Mesothelial cell of epicardium (in vitro differentiated cells): ENCODE measurements at regions not wholly inside any gene's neighbourhood (a gene's known extent, or its start where the extent isn't known, plus 50 kb on each side); places are given as distances from the start of the nearest gene placed in this dataset.
"Not testable (repeated sequence)": the region's sequence is repeated elsewhere in the genome, so short reads cannot be mapped to it uniquely, and the experiment has no call there.

Experiments used
- DNase-seq, 2 experiments: peaks; one replicate each; pipeline ENCODE4 v3.0.0; 2021; ENCODE audit warnings: low spot score in 2 of 2; ENCODE audit not compliant: unreplicated experiment in 2 of 2
- H3K27ac Mint-ChIP-seq: 2 replicates; pipeline ENCODE4 v1.8.0; 2021; ENCODE audit warnings: mixed read lengths
- H3K27me3 Mint-ChIP-seq: 2 replicates; pipeline ENCODE4 v1.8.0; 2021; ENCODE audit warnings: low read depth, mixed read lengths
- H3K36me3 Mint-ChIP-seq: 2 replicates; pipeline ENCODE4 v1.8.0; 2021; ENCODE audit warnings: mixed read lengths
- H3K4me1 Mint-ChIP-seq: 2 replicates; pipeline ENCODE4 v1.8.0; 2021; ENCODE audit warnings: mixed read lengths
- H3K4me3 Mint-ChIP-seq: 2 replicates; pipeline ENCODE4 v1.8.0; 2021; ENCODE audit warnings: mild to moderate bottlenecking, moderate library complexity, mixed read lengths
- H3K9me3 Mint-ChIP-seq: 2 replicates; pipeline ENCODE4 v1.8.0; 2021; ENCODE audit warnings: mixed read lengths
- CTCF ChIP-seq: fragments of 200-600 bp; sonication (generic); IDR thresholded peaks from one replicate; pipeline ENCODE4 v1.5.0; 2021; ENCODE audit warnings: antibody characterized with exemption; ENCODE audit not compliant: unreplicated experiment

GRCh38 chr5:143634689-143635088 is 177.3 kb upstream of the HMHB1 start:
- Mint-ChIP-seq H3K9me3 (no peaks in the 10 kb centered on the region), H3K27ac (no peak overlapping the region), H3K27me3 (no peaks in the 10 kb centered on the region), H3K4me1 (peaks cover 19% of the 10 kb centered on the region), H3K36me3 (no peaks in the 10 kb centered on the region), H3K4me3 (no peak overlapping the region)
- DNase-seq, result no peak
- TF ChIP-seq CTCF, result no peak

GRCh38 chr5:143629871-143630659 is 181.9 kb upstream of the HMHB1 start:
- H3K9me3 Mint-ChIP-seq, result peaks cover 6% of the 10 kb centered on the region
- TF ChIP-seq CTCF, result no peak
- H3K4me3 Mint-ChIP-seq, result no peak overlapping the region
- peaks cover 10% of the 10 kb centered on the region for H3K4me1 Mint-ChIP-seq
- no peak for DNase-seq
- H3K36me3 Mint-ChIP-seq, result no peaks in the 10 kb centered on the region
- H3K27me3 Mint-ChIP-seq, result no peaks in the 10 kb centered on the region
- no peak overlapping the region for H3K27ac Mint-ChIP-seq

- H3K9me3 Mint-ChIP-seq, H3K36me3 Mint-ChIP-seq, H3K4me1 Mint-ChIP-seq, H3K4me3 Mint-ChIP-seq, H3K27me3 Mint-ChIP-seq, H3K27ac Mint-ChIP-seq, DNase-seq: not testable (repeated sequence)
Observed at GRCh38 chr5:143625048-143625447, 186.9 kb upstream of the HMHB1 start.

- Mint-ChIP-seq H3K27ac (no peak overlapping the region), H3K4me3 (no peak overlapping the region), H3K4me1 (no peaks in the 10 kb centered on the region), H3K9me3 (peaks cover 6% of the 10 kb centered on the region), H3K36me3 (no peaks in the 10 kb centered on the region), H3K27me3 (no peaks in the 10 kb centered on the region)
- no peak for DNase-seq
- no peak for TF ChIP-seq CTCF
Observed at GRCh38 chr5:143624465-143624864, 187.5 kb upstream of the HMHB1 start.

GRCh38 chr5:143619040-143619439 is 192.9 kb upstream of the HMHB1 start:
- H3K4me1 Mint-ChIP-seq, result peaks cover 8% of the 10 kb centered on the region
- no peak for DNase-seq
- no peak overlapping the region for H3K4me3 Mint-ChIP-seq
- no peak overlapping the region for H3K27ac Mint-ChIP-seq
- H3K36me3 Mint-ChIP-seq, result no peaks in the 10 kb centered on the region
- TF ChIP-seq CTCF, result no peak
- H3K27me3 Mint-ChIP-seq, result no peaks in the 10 kb centered on the region
- no peaks in the 10 kb centered on the region for H3K9me3 Mint-ChIP-seq

- H3K36me3 Mint-ChIP-seq, result no peaks in the 10 kb centered on the region
- H3K9me3 Mint-ChIP-seq, result no peaks in the 10 kb centered on the region
- no peak for TF ChIP-seq CTCF
- no peak overlapping the region for H3K4me3 Mint-ChIP-seq
- H3K27me3 Mint-ChIP-seq, result no peaks in the 10 kb centered on the region
- no peak overlapping the region for H3K27ac Mint-ChIP-seq
- H3K4me1 Mint-ChIP-seq, result peaks cover 8% of the 10 kb centered on the region
- no peak for DNase-seq
Observed at GRCh38 chr5:143618141-143618540, 193.8 kb upstream of the HMHB1 start.
